CD4-positive, alpha-beta memory T cell (primary cell): ENCODE measurements at regions not wholly inside any gene's neighbourhood (a gene's known extent, or its start where the extent isn't known, plus 50 kb on each side); places are given as distances from the start of the nearest gene placed in this dataset.

ENCODE experiments used
- CTCF ChIA-PET: fragments of 350-600 bp; sonication (Branson Sonifier 250); formaldehyde crosslinking; loops from one replicate; lab custom pipeline; 2021; ENCODE audit warnings: inconsistent platforms; ENCODE audit not compliant: partially characterized antibody; lab: Charles Lee
- POLR2A ChIA-PET: fragments of 350-600 bp; sonication (Branson Sonifier 250); formaldehyde crosslinking; loops from one replicate; lab custom pipeline; 2021; ENCODE audit not compliant: partially characterized antibody; lab: Charles Lee
- DNase-seq, 5 donors: peaks; one replicate each; pipeline versions ENCODE4 v3.0.0 to v3.0.0-alpha.2; 2020 to 2022; ENCODE audit warnings: mixed read lengths in 1 of 5
- H3K27ac ChIP-seq: one replicate; pipeline ENCODE4 v1.7.0; 2013; ENCODE audit warnings: low read depth, low read length
- H3K27me3 ChIP-seq: 2 replicates; pipeline ENCODE4 v1.7.0; 2013; ENCODE audit warnings: mild to moderate bottlenecking, low read length, moderate library complexity; ENCODE audit not compliant: insufficient read depth
- H3K36me3 ChIP-seq: 2 replicates; pipeline ENCODE4 v1.7.0; 2013; ENCODE audit warnings: mild to moderate bottlenecking, low read length, moderate library complexity; ENCODE audit not compliant: insufficient read depth
- H3K4me1 ChIP-seq: 2 replicates; pipeline ENCODE4 v1.7.0; 2013; ENCODE audit warnings: mild to moderate bottlenecking, low read length, moderate library complexity; ENCODE audit not compliant: insufficient read depth
- H3K4me3 ChIP-seq, 2 donors: one replicate each; pipeline ENCODE4 v1.7.0; 2013; ENCODE audit warnings: low read length in 2 of 2, mild to moderate bottlenecking in 1 of 2
- H3K9me3 ChIP-seq, 2 donors: one replicate each; pipeline ENCODE4 v1.7.0; 2013; ENCODE audit warnings: low read length in 2 of 2, control low read depth in 1 of 2; ENCODE audit not compliant: control insufficient read depth in 1 of 2
- H3K27ac Mint-ChIP-seq, 7 donors: one replicate each; pipeline ENCODE4 v1.8.0; 2020 to 2021; ENCODE audit warnings: mixed read lengths in 7 of 7, mild to moderate bottlenecking in 6 of 7, inconsistent platforms in 3 of 7, moderate library complexity in 3 of 7
- H3K27me3 Mint-ChIP-seq, 2 donors: one replicate each; pipeline ENCODE4 v1.8.0; 2020 to 2021; ENCODE audit warnings: mixed read lengths in 2 of 2
- H3K36me3 Mint-ChIP-seq, 2 donors: one replicate each; pipeline ENCODE4 v1.8.0; 2020 to 2021; ENCODE audit warnings: mixed read lengths in 2 of 2, inconsistent platforms in 1 of 2, mild to moderate bottlenecking in 1 of 2
- H3K4me1 Mint-ChIP-seq, 4 donors: one replicate each; pipeline ENCODE4 v1.8.0; 2020 to 2021; ENCODE audit warnings: mixed read lengths in 4 of 4, mild to moderate bottlenecking in 1 of 4
- H3K4me3 Mint-ChIP-seq, 8 donors: one replicate each; pipeline ENCODE4 v1.8.0; 2020 to 2021; ENCODE audit warnings: mixed read lengths in 8 of 8, mild to moderate bottlenecking in 7 of 8, moderate library complexity in 6 of 8, inconsistent platforms in 3 of 8
- H3K9me3 Mint-ChIP-seq, 8 donors: one replicate each; pipeline ENCODE4 v1.8.0; 2020 to 2021; ENCODE audit warnings: mixed read lengths in 8 of 8, mild to moderate bottlenecking in 5 of 8, inconsistent platforms in 3 of 8, moderate library complexity in 1 of 8
- intact Hi-C: fragments of 100-400 bp; cut with micrococcal nuclease; formaldehyde crosslinking; loops from one replicate; pipeline ENCODE4 v1.15.1; 2023

GRCh38 chr18:26648509-26649192 lies 100.3 kb upstream of the KCTD1 start:
- Histone ChIP-seq H3K36me3 (no peaks in the 10 kb centered on the region), H3K4me1 (no peaks in the 10 kb centered on the region), H3K4me3 (no peak overlapping the region), H3K27me3 (no peaks in the 10 kb centered on the region), H3K27ac (no peak overlapping the region), H3K9me3 (no peaks in the 10 kb centered on the region)
- peaks cover 0 to 3% (median under 1%) of the 10 kb centered on the region in 4 donors for H3K4me1 Mint-ChIP-seq
- peaks cover 17 to 26% of the 10 kb centered on the region in 2 donors for H3K27me3 Mint-ChIP-seq
- POLR2A ChIA-PET: no interaction called here
- H3K36me3 Mint-ChIP-seq: no peaks in the 10 kb centered on the region
- H3K9me3 Mint-ChIP-seq: no peaks in the 10 kb centered on the region
- H3K27ac Mint-ChIP-seq: no peak overlapping the region
- DNase-seq: no peak
- no peak overlapping the region for H3K4me3 Mint-ChIP-seq
- CTCF ChIA-PET: interaction anchor here (1.7 kb wide), 1 partner anchor 265 kb away, joined by 6 read pairs; no protein-coding TSS in a partner anchor
- intact Hi-C loops: no loop called here

- Histone ChIP-seq H3K4me3 (no peak overlapping the region), H3K9me3 (no peaks in the 10 kb centered on the region), H3K27me3 (no peaks in the 10 kb centered on the region), H3K36me3 (no peaks in the 10 kb centered on the region), H3K27ac (no peak overlapping the region), H3K4me1 (no peaks in the 10 kb centered on the region)
- ChIA-PET CTCF (no interaction called here), POLR2A (interaction anchor here (0.6 kb wide), 1 partner anchor 23 kb away, joined by 4 read pairs; no protein-coding TSS in a partner anchor)
- Mint-ChIP-seq H3K4me1 (peaks cover 0 to 3% (median under 1%) of the 10 kb centered on the region in 4 donors), H3K27me3 (peaks cover 10 to 21% of the 10 kb centered on the region in 2 donors), H3K4me3 (no peak overlapping the region), H3K9me3 (no peaks in the 10 kb centered on the region), H3K36me3 (no peaks in the 10 kb centered on the region), H3K27ac (no peak overlapping the region)
- no peak for DNase-seq
- intact Hi-C loops: no loop called here
Measured at GRCh38 chr18:26646901-26647300, 98.5 kb upstream of the KCTD1 start.

- peaks cover 4 to 12% of the 10 kb centered on the region in 2 donors for H3K27me3 Mint-ChIP-seq
- intact Hi-C loops: no loop called here
- no peak overlapping the region for H3K4me3 Mint-ChIP-seq
- H3K27me3 ChIP-seq: no peaks in the 10 kb centered on the region
- no peak overlapping the region for H3K4me3 ChIP-seq
- H3K27ac Mint-ChIP-seq: peak overlapping the region in 1 of 7 donors; percentile 37
- H3K27ac ChIP-seq: no peak overlapping the region
- DNase-seq: no peak
- H3K4me1 ChIP-seq: no peaks in the 10 kb centered on the region
- no peaks in the 10 kb centered on the region for H3K36me3 ChIP-seq
- no peaks in the 10 kb centered on the region for H3K9me3 ChIP-seq
- H3K4me1 Mint-ChIP-seq: peaks cover 0 to 3% (median 0%) of the 10 kb centered on the region in 4 donors
- no peaks in the 10 kb centered on the region for H3K36me3 Mint-ChIP-seq
- POLR2A ChIA-PET: no interaction called here
- CTCF ChIA-PET: no interaction called here
- no peaks in the 10 kb centered on the region for H3K9me3 Mint-ChIP-seq
Measured at GRCh38 chr18:26642440-26643348, 94.3 kb upstream of the KCTD1 start.

- H3K36me3 Mint-ChIP-seq: no peaks in the 10 kb centered on the region
- H3K4me3 Mint-ChIP-seq: no peak overlapping the region
- intact Hi-C loops: no loop called here
- Histone ChIP-seq H3K4me1 (no peaks in the 10 kb centered on the region), H3K4me3 (no peak overlapping the region), H3K9me3 (no peaks in the 10 kb centered on the region), H3K27ac (no peak overlapping the region), H3K27me3 (no peaks in the 10 kb centered on the region), H3K36me3 (no peaks in the 10 kb centered on the region)
- no peak for DNase-seq
- peaks cover 4 to 12% of the 10 kb centered on the region in 2 donors for H3K27me3 Mint-ChIP-seq
- ChIA-PET CTCF (no interaction called here), POLR2A (no interaction called here)
- peaks cover 0 to 3% (median 0%) of the 10 kb centered on the region in 4 donors for H3K4me1 Mint-ChIP-seq
- no peak overlapping the region for H3K27ac Mint-ChIP-seq
- H3K9me3 Mint-ChIP-seq: no peaks in the 10 kb centered on the region
Measured at GRCh38 chr18:26640541-26640940, 92.2 kb upstream of the KCTD1 start.

GRCh38 chr18:26639149-26639548 lies 90.8 kb upstream of the KCTD1 start:
- H3K36me3 ChIP-seq: no peaks in the 10 kb centered on the region
- no peak overlapping the region for H3K27ac Mint-ChIP-seq
- no peaks in the 10 kb centered on the region for H3K27me3 ChIP-seq
- ChIA-PET CTCF (no interaction called here), POLR2A (no interaction called here)
- H3K4me1 ChIP-seq: no peaks in the 10 kb centered on the region
- H3K36me3 Mint-ChIP-seq: no peaks in the 10 kb centered on the region
- H3K27me3 Mint-ChIP-seq: peaks cover 4 to 11% of the 10 kb centered on the region in 2 donors
- no peaks in the 10 kb centered on the region for H3K9me3 ChIP-seq
- intact Hi-C loops: no loop called here
- H3K4me3 Mint-ChIP-seq: no peak overlapping the region
- peaks cover 0 to 2% (median 0%) of the 10 kb centered on the region in 4 donors for H3K4me1 Mint-ChIP-seq
- no peak overlapping the region for H3K4me3 ChIP-seq
- DNase-seq: no peak
- H3K9me3 Mint-ChIP-seq: no peaks in the 10 kb centered on the region
- no peak overlapping the region for H3K27ac ChIP-seq

- no peaks in the 10 kb centered on the region for H3K36me3 Mint-ChIP-seq
- H3K27me3 Mint-ChIP-seq: peaks cover 0 to 6% of the 10 kb centered on the region in 2 donors
- ChIA-PET POLR2A (no interaction called here), CTCF (no interaction called here)
- no peaks in the 10 kb centered on the region for H3K9me3 Mint-ChIP-seq
- Histone ChIP-seq H3K27me3 (no peaks in the 10 kb centered on the region), H3K36me3 (no peaks in the 10 kb centered on the region), H3K9me3 (no peaks in the 10 kb centered on the region), H3K4me1 (no peaks in the 10 kb centered on the region), H3K27ac (no peak overlapping the region), H3K4me3 (no peak overlapping the region)
- no peak for DNase-seq
- H3K4me1 Mint-ChIP-seq: no peaks in the 10 kb centered on the region
- no peak overlapping the region for H3K27ac Mint-ChIP-seq
- H3K4me3 Mint-ChIP-seq: no peak overlapping the region
- intact Hi-C loops: no loop called here
Measured at GRCh38 chr18:26637983-26638382, 89.6 kb upstream of the KCTD1 start.

- Mint-ChIP-seq H3K4me3 (no peak overlapping the region), H3K27ac (no peak overlapping the region), H3K9me3 (no peaks in the 10 kb centered on the region), H3K4me1 (no peaks in the 10 kb centered on the region), H3K27me3 (peaks cover 0 to 6% of the 10 kb centered on the region in 2 donors), H3K36me3 (no peaks in the 10 kb centered on the region)
- Histone ChIP-seq H3K4me1 (no peaks in the 10 kb centered on the region), H3K27ac (no peak overlapping the region), H3K9me3 (no peaks in the 10 kb centered on the region), H3K36me3 (no peaks in the 10 kb centered on the region), H3K4me3 (no peak overlapping the region), H3K27me3 (no peaks in the 10 kb centered on the region)
- intact Hi-C loops: no loop called here
- DNase-seq: no peak
- ChIA-PET CTCF (no interaction called here), POLR2A (no interaction called here)
Measured at GRCh38 chr18:26637324-26637723, 89.0 kb upstream of the KCTD1 start.
